BJ (cell line): ENCODE measurements at regions not wholly inside any gene's neighbourhood (a gene's known extent, or its start where the extent isn't known, plus 50 kb on each side); places are given as distances from the start of the nearest gene placed in this dataset.

Source experiments
- CTCF ChIA-PET: fragments of 350-600 bp; formaldehyde crosslinking; extraction: SDS; loops from one replicate; lab custom pipeline; 2021; ENCODE audit warnings: antibody characterized with exemption, inconsistent platforms; lab: Yijun Ruan, JAX
- POLR2A ChIA-PET: fragments of 300-600 bp; sonication (Branson Sonifier 250); formaldehyde crosslinking; extraction: SDS; loops from one replicate; lab custom pipeline; 2021; ENCODE audit warnings: antibody characterized with exemption; lab: Charles Lee
- DNase-seq: peaks from one replicate; pipeline ENCODE4 v3.0.0-alpha.2; 2011; ENCODE audit warnings: low read depth
- H3K27me3 ChIP-seq: 2 replicates; pipeline ENCODE4 v1.6.0; 2011; ENCODE audit warnings: low read length; ENCODE audit not compliant: control insufficient read depth, insufficient read depth
- H3K36me3 ChIP-seq: 2 replicates; pipeline ENCODE4 v1.5.1; 2011; ENCODE audit warnings: low read length; ENCODE audit not compliant: control insufficient read depth, insufficient read depth
- H3K4me3 ChIP-seq: 2 replicates; pipeline ENCODE4 v1.5.1; 2011; ENCODE audit warnings: low read depth, mild to moderate bottlenecking, control low read depth, low read length
- TF ChIP-seq, protein P1 (sequence below): IDR thresholded peaks from 2 replicates; pipeline ENCODE4 v1.5.1; 2011; ENCODE audit warnings: low read depth, mild to moderate bottlenecking, control low read depth, inconsistent platforms, low read length, moderate library complexity; ENCODE audit not compliant: insufficient read depth

DNA sequence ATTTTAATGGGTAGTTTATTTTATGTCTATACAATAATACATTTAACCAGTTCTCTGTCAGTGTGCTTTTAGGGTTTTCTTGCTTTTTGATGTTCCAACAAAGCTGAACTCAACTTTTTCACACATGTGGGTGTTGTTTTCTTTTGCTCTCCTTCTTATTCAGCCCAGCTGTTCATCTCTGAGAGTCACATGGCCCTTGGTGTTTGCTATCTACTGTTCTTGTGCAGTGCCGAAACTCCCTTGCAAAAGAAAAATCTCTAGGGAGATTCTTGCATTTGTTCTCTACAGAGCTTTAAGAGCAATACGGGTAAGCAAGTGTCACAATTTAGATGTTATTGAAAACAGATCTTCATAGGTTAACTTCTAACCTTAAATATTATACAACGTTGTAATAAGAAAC lies 281.1 kb upstream of the CXADR start:
- Histone ChIP-seq H3K36me3 (no peaks in the 10 kb centered on the region), H3K4me3 (no peak overlapping the region), H3K27me3 (no peaks in the 10 kb centered on the region)
- POLR2A ChIA-PET = no interaction called here
- TF ChIP-seq, protein P1, sequence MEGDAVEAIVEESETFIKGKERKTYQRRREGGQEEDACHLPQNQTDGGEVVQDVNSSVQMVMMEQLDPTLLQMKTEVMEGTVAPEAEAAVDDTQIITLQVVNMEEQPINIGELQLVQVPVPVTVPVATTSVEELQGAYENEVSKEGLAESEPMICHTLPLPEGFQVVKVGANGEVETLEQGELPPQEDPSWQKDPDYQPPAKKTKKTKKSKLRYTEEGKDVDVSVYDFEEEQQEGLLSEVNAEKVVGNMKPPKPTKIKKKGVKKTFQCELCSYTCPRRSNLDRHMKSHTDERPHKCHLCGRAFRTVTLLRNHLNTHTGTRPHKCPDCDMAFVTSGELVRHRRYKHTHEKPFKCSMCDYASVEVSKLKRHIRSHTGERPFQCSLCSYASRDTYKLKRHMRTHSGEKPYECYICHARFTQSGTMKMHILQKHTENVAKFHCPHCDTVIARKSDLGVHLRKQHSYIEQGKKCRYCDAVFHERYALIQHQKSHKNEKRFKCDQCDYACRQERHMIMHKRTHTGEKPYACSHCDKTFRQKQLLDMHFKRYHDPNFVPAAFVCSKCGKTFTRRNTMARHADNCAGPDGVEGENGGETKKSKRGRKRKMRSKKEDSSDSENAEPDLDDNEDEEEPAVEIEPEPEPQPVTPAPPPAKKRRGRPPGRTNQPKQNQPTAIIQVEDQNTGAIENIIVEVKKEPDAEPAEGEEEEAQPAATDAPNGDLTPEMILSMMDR = no peak
- DNase-seq = no peak
- CTCF ChIA-PET = no interaction called here

DNA sequence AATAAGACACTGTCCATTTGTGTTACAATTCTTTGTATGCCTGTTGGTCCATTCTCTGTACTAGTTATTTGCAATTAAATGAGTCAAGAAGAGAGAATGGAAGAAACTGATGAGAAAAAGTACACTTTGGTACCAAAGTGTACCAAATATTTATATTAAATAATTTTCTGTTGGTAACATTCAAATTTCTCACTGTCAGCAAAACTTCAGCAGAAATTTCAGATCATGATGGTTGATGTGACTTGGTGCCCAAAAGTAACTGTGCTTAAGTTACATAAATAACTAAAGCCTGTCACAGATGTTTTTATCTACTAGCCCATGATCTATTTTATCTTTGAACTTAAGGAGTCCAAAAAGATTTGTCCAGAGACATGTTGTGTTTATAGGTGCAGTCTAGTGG lies 274.4 kb upstream of the CXADR start:
- H3K27me3 ChIP-seq = no peaks in the 10 kb centered on the region

DNA sequence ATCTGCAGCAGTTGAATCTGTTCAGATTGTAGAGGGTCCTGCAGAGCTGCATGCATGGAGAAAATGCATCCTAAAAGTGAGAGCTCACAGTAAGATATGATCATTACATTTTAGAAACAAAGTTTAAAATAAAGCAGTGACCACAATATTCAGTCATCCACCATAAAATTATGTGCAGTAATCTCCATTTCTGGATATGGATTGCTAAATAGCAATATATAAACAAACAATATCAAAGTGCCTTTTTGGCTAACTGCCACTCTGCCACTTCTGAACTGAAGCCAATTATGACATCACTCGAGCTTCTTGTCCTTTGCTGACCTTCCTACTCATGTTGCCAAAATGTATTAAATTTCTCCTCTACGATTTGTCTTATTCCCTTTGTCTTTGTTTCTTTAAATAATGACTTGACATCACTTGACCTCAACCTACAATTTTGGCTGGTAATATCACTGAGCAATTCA lies 262.0 kb upstream of the CXADR start:
- POLR2A ChIA-PET = no interaction called here
- Histone ChIP-seq H3K27me3 (no peaks in the 10 kb centered on the region), H3K36me3 (no peaks in the 10 kb centered on the region), H3K4me3 (no peak overlapping the region)
- TF ChIP-seq, protein P1 = no peak
- CTCF ChIA-PET = no interaction called here
- DNase-seq = no peak

More for the DNA sequence above, 274.4 kb upstream of the CXADR start:
- no peak for DNase-seq
- POLR2A ChIA-PET = no interaction called here
- TF ChIP-seq, protein P1 = no peak
- no peaks in the 10 kb centered on the region for H3K36me3 ChIP-seq
- CTCF ChIA-PET = no interaction called here
- no peak overlapping the region for H3K4me3 ChIP-seq

DNA sequence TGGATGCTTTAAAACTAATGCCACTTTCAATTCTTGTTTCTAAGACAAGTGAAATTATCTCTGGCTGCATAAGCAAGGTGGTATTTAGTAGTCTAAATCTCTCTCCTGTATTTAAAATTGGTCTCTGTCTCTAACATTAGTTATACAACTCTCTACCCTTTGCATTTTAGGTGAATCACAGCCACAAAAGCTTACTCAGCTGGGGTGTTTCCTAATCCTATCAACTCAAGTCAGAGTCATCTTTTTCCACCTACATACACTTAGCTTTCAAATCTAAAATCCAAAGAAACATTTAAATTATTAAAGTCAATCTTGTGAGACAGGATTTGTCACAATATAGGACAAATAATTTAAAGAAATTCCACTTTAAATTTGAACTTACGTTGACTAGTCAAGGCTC lies 255.1 kb upstream of the CXADR start:
- TF ChIP-seq, protein P1 = no peak
- ChIA-PET POLR2A (no interaction called here), CTCF (no interaction called here)
- H3K36me3 ChIP-seq = no peaks in the 10 kb centered on the region
- H3K27me3 ChIP-seq = no peaks in the 10 kb centered on the region
- no peak overlapping the region for H3K4me3 ChIP-seq
- no peak for DNase-seq

DNA sequence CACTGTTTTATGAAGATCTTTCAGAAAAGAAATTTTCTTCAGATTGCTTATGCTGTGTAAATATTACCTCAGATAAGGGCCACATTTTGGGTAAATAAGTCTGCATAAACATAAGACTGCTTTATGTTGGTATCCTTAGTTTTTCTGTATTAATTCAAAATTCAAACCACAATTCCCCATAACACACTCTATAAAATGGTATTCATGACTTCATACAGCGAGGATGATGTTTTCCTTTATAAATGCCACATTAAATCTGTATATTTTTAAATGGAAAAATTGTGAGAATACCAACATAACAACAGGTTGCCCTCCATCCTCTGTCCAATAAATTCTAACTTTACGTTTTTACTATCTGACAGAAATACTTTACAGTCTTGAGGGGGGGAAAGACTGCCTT lies 248.7 kb upstream of the CXADR start:
- DNase-seq = no peak
- H3K4me3 ChIP-seq = no peak overlapping the region
- ChIA-PET CTCF (no interaction called here), POLR2A (no interaction called here)
- no peaks in the 10 kb centered on the region for H3K27me3 ChIP-seq
- H3K36me3 ChIP-seq = no peaks in the 10 kb centered on the region
- TF ChIP-seq, protein P1 = no peak
